GM18505 (cell line): ENCODE measurements at regions not wholly inside any gene's neighbourhood (a gene's known extent, or its start where the extent isn't known, plus 50 kb on each side); places are given as distances from the start of the nearest gene placed in this dataset.
"Not testable (repeated sequence)": the region's sequence is repeated elsewhere in the genome, so short reads cannot be mapped to it uniquely, and the experiment has no call there.

ENCODE experiments used
- ATAC-seq: cut with Tn5 transposase; IDR thresholded peaks from one replicate; pipeline ENCODE4 v1.9.1; 2021; ENCODE audit not compliant: unreplicated experiment
- POLR2A ChIP-seq: IDR thresholded peaks from 4 replicates; pipeline ENCODE4 v1.6.1; 2011; ENCODE audit warnings: borderline replicate concordance; ENCODE audit not compliant: insufficient read depth, insufficient read length; ENCODE audit errors: extremely low read depth

- no peak for ATAC-seq
- no peak for TF ChIP-seq POLR2A
These were observed 247.2 kb downstream of the TMEM121 start for GRCh38 chr14:105773584-105773983.

GRCh38 chr14:105774001-105774400, 247.6 kb downstream of the TMEM121 start:
- no peak for TF ChIP-seq POLR2A
- no peak for ATAC-seq

- not testable (repeated sequence) for ATAC-seq
These were observed 248.4 kb downstream of the TMEM121 start for GRCh38 chr14:105774585-105775348.

GRCh38 chr14:105775349-105775923, 249.1 kb downstream of the TMEM121 start:
- ATAC-seq, result not testable (repeated sequence)

GRCh38 chr14:105776112-105776511, 249.7 kb downstream of the TMEM121 start:
- ATAC-seq, result not testable (repeated sequence)

- TF ChIP-seq POLR2A, result no peak
- no peak for ATAC-seq
These were observed 250.5 kb downstream of the TMEM121 start for GRCh38 chr14:105776924-105777323.

GRCh38 chr14:105783707-105784106, 257.3 kb downstream of the TMEM121 start:
- no peak for TF ChIP-seq POLR2A
- ATAC-seq, result no peak

- TF ChIP-seq POLR2A, result no peak
These were observed 267.5 kb downstream of the TMEM121 start for GRCh38 chr14:105793836-105794235.

GRCh38 chr14:105797546-105797945, 271.2 kb downstream of the TMEM121 start:
- TF ChIP-seq POLR2A, result no peak
- no peak for ATAC-seq

More at GRCh38 chr14:105793836-105794235, 267.5 kb downstream of the TMEM121 start:
- no peak for ATAC-seq

- no peak for TF ChIP-seq POLR2A
- no peak for ATAC-seq
These were observed 279.3 kb downstream of the TMEM121 start for GRCh38 chr14:105805701-105806100.

GRCh38 chr14:105806568-105806967, 280.2 kb downstream of the TMEM121 start:
- no peak for TF ChIP-seq POLR2A
- no peak for ATAC-seq

- TF ChIP-seq POLR2A, result no peak
- ATAC-seq, result no peak
These were observed 291.8 kb downstream of the TMEM121 start for GRCh38 chr14:105817971-105818711.

GRCh38 chr14:105818712-105819005, 292.3 kb downstream of the TMEM121 start:
- no peak for ATAC-seq
- no peak for TF ChIP-seq POLR2A

GRCh38 chr14:105830171-105830570, 303.8 kb downstream of the TMEM121 start:
- no peak for ATAC-seq
- no peak for TF ChIP-seq POLR2A
